Activated naive CD4-positive, alpha-beta T cell treated with anti-CD3 and anti-CD28 coated beads, Interleukin-2, amount 50 U/mL, for 72 hours (primary cell): ENCODE measurements at regions not wholly inside any gene's neighbourhood (a gene's known extent, or its start where the extent isn't known, plus 50 kb on each side); places are given as distances from the start of the nearest gene placed in this dataset.
"Not testable (repeated sequence)": the region's sequence is repeated elsewhere in the genome, so short reads cannot be mapped to it uniquely, and the experiment has no call there.

ENCODE experiments used
- ATAC-seq, 2 donors: fragments of 150-1000 bp; cut with Tn5 transposase; 2 replicates each; pipeline ENCODE4 v1.10.0; 2021; ENCODE audit warnings: mild to moderate bottlenecking in 2 of 2, moderate library complexity in 2 of 2
- DNase-seq, 2 donors: peaks; one replicate each; pipeline ENCODE4 v3.0.0; 2021 to 2022; ENCODE audit warnings: low spot score in 2 of 2
- H3K27ac Mint-ChIP-seq, 2 donors: one replicate each; pipeline ENCODE4 v1.8.0; 2022; ENCODE audit warnings: mild to moderate bottlenecking in 2 of 2, mixed read lengths in 2 of 2
- H3K36me3 Mint-ChIP-seq, 2 donors: one replicate each; pipeline ENCODE4 v1.8.0; 2022; ENCODE audit warnings: mixed read lengths in 2 of 2
- H3K9me3 Mint-ChIP-seq, 2 donors: one replicate each; pipeline ENCODE4 v1.8.0; 2022; ENCODE audit warnings: mixed read lengths in 2 of 2

DNA sequence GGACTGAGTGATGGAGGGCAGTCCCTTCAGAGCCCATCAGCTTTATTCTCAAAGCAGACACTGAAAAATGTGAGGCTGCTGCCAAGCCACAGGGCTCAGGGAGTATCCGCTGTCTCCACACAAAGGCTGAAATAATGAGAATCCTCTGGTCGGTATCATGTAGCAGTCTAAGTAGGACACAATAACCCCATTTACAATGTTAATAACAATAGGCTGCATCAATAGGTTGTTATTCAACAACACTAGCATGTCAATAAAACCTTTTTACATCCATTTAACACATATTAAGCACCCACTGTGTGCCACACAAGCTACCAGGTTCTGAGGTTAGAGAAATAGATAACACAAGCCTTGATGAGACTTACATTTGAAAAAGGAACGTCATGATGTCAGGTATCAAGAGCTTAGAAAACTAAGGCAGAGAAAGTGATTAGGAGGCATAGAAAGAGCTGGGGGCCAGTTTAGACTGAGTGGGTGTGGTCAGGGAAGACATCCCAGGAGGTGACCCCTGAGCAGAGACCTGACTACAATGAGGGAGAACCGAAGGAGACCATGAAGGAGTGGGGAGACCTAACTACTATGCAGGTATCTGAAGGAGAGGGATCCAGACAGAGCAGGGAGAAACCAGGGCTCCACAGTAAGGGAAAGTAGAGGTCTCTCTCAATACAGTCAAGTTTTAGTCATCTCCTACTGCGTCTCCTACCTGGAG, 140.1 kb upstream of the GRIA1 start:
- H3K36me3 Mint-ChIP-seq: no peaks in the 10 kb centered on the region
- no peak for DNase-seq
- H3K9me3 Mint-ChIP-seq: peaks cover 0 to 4% of the 10 kb centered on the region in 2 donors
- ATAC-seq: no peak
- no peak overlapping the region for H3K27ac Mint-ChIP-seq

DNA sequence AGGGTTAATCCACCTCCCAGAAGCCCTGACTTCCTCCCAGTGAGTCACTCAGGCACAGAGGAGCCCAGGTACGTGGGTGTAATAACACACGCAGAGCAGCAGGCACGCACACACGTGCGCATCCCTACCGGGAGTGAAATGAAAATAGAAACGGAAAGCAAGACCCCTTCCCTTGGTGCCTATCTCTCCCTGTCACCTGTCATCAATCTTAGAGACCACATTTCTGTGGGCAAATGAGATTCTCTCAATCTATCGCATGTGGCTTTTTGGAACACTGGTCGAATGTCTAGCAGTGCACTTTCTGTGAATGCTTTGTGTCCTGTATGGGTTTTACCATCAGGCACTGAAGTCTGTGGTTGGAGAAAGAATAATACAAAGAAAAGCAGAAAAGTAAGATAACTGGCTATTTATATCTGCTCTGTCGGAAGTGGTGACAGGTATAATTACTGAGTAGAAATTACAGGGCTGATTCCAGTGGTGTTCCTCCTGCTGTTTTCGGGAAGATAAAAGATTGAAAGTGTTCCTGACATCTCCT, 137.7 kb upstream of the GRIA1 start:
- Mint-ChIP-seq H3K9me3 (peaks cover 10 to 17% of the 10 kb centered on the region in 2 donors), H3K27ac (peak overlapping the region; percentile 65 to 86), H3K36me3 (peaks cover 7 to 13% of the 10 kb centered on the region in 2 donors)
- DNase-seq (peak; percentile 17 to 55), ATAC-seq (peak; percentile 95 to 97)

DNA sequence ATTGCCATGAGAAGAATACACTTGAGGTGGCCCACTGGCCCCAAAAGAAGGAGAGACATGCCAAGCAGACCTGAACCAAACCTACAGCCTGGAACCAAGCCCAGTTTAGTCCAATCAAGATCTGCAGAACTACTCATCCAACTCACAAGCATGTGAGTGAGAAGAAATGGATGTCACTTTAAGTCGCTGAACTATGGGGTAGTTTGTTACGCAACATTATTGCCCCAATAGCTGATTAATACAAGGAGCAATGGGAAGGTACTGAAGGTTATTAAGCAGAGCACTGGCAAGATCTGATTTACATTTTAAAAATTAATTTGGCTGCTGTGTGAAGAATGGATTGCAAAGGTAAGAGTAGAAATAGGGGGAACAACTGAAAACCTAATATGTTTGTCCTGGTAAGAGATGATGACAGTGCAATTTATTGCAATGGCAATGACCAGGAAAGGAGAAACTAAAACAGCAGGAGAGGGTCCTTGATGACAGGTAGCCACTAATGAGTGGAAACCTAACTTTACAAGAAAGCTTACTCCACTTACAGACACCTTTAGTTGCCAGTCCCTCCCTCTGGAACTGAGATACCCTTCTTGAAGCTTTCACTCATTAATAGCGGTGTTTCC, 132.9 kb upstream of the GRIA1 start:
- Mint-ChIP-seq H3K9me3 (peaks cover 13 to 28% of the 10 kb centered on the region in 2 donors), H3K27ac (peak overlapping the region; percentile 18 to 58), H3K36me3 (peaks cover 7 to 13% of the 10 kb centered on the region in 2 donors)
- DNase-seq (no peak), ATAC-seq (no peak)

DNA sequence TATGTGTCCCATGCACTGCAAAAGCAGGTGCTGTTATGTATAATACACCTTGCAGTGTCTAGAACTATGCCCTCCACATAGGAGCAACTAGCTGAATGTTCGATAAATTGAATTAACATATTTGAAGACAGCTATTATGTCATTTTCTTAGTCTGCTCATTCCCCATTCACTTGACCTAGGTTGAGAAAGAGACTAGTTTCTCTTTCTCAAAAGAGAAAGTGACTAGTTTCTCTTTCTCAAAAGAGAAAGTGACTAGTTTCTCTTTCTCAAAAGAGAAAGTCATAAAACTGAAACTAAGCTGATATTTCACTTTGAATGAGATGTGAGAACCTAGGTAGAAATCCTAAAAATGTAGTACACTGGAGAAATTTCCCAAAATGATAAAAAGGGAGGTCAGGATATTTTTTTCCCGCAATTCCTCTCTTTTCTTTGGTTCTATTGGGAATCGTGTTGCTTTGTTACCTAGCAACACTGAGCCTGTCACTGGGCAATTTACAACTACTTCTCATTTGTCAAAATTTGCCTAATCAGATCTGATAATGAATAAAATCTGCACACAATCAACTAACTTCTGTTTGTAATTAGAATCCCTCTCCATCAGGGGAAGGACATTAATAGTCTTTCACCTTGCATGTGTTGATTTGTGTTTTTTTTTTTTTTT, 132.0 kb upstream of the GRIA1 start:
- peaks cover 13 to 28% of the 10 kb centered on the region in 2 donors for H3K9me3 Mint-ChIP-seq
- peak overlapping the region in 1 of 2 donors; percentile 18 for H3K27ac Mint-ChIP-seq
- ATAC-seq: peak; percentile 56 to 78
- no peak for DNase-seq
- peaks cover 7 to 13% of the 10 kb centered on the region in 2 donors for H3K36me3 Mint-ChIP-seq

DNA sequence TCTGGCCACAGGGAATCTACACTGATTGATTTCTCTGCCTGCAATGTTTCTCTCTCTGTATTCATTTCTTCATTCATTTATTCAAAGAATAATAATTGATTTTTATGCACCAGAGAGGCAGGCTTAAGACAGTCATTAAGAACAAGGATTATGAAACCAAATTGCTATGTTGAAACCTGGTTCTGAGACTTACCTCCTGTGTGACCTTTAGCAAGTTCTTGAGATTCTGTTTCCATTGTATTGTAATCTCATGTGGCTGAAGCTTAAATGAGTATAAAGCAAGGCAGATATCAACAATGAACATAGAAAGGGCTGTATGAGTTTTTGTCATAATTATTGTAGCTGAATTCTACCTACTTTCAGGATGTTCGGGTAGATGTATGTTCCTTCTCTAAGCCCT, 129.6 kb upstream of the GRIA1 start:
- ATAC-seq (peak in 1 of 2 donors; percentile 72), DNase-seq (no peak)
- Mint-ChIP-seq H3K9me3 (peaks cover 13 to 23% of the 10 kb centered on the region in 2 donors), H3K36me3 (peaks cover 7 to 13% of the 10 kb centered on the region in 2 donors), H3K27ac (no peak overlapping the region)

DNA sequence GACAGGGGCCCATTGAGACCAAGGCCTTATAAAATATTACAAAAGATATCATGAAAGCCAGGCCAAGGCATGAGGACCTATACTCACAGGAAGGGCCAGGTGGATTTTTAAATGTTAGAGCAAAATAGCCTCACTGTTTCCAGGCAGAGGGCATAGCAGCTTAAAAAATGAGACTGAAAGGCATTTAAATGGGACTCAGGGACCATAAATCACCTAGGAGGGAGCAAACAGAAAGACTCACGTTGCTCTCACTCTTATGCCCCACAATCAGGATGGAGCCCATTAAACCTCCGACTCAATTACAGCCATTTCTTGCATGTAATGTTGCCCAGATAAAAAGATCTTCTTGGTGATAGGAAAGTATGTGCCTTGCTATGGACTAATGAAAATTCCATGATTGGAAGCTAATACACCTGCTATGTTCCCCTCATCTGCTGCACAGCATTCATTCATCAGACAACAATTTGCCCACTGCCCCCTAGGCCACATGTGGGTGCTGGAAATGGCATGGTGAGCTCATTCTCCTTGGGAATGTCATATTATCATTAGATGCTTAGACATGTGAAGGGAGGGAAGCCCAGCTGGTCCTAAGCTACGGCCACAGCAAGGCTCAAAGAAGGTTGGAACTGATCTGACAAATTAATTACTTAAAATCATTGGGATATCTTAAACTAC, 128.6 kb upstream of the GRIA1 start:
- DNase-seq: no peak
- H3K9me3 Mint-ChIP-seq: peaks cover 11 to 20% of the 10 kb centered on the region in 2 donors
- no peak overlapping the region for H3K27ac Mint-ChIP-seq
- peaks cover 3 to 9% of the 10 kb centered on the region in 2 donors for H3K36me3 Mint-ChIP-seq
- no peak for ATAC-seq

DNA sequence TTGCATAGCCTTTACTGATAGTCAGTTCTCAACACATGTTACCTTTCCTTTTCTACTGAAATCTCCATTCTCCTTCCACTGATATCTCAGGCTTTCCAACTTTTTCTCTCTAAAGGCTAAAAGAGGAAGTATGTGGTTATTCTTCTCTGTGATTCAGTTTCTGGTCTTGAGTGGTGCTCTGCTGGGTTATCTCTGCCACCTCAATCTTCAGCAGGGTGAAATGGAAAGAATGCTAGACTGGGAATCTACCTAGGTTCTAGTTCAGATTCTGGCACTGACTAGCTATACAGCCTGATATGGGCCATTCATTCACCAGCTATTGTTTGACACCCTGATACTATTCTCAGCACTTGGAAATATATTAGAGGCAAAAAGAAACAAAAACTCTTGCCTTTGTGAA, 124.9 kb upstream of the GRIA1 start:
- no peak for ATAC-seq
- DNase-seq: no peak
- Mint-ChIP-seq H3K36me3 (no peaks in the 10 kb centered on the region), H3K9me3 (peaks cover 9 to 11% of the 10 kb centered on the region in 2 donors), H3K27ac (no peak overlapping the region)

DNA sequence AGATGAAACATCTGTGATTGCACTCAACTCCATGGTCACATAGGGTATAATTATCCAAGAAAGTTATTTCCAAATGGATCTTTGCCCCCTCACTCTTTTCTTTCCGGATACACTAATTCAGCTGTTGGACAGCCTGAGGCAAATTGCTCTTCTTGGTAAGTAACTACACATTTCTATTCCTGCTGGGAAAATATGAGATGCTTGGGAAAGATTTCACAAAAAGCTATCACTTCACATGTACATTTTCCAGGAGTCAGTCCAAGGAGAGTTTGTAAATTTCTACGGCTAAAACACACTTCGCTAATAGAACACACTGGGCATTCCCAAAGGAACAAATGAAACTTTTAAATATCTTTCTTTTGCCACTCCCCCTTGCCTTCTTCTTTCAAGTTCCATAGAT, 123.0 kb upstream of the GRIA1 start:
- peaks cover 9 to 11% of the 10 kb centered on the region in 2 donors for H3K9me3 Mint-ChIP-seq
- no peak overlapping the region for H3K27ac Mint-ChIP-seq

DNA sequence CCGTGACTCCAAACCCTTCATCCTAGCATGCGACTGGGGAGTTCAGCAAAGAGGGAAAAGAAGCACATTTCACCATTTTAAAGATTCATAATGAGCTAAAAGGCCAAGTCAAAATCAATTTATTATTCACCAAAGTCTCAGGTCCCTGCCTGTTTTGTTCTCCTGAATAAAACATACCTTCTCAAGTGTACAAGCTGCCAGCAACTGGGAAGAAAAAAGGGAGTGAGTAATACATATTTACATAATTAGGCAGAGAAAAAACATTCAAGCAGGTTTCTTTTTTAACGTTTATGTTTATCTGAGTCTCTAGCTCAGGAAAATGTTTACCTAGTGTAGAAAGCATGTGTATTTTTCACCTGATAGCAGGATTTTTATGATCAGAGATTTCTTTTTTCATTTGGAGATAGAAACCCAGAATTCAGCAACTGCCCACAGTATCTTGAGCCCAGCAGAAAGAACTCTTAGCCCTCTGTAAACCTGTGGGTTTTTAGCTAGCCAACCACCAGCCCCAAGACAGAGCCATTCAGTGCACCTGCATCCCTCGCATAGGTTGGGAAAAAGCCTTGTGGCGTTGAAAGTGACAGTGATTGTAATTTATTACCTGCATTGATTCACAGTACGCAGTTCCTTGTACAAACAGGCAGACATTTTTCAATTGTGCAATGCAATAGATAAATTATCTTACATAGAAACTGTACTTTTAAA, 117.9 kb upstream of the GRIA1 start:
- Mint-ChIP-seq H3K9me3 (peaks cover 9 to 11% of the 10 kb centered on the region in 2 donors), H3K27ac (no peak overlapping the region), H3K36me3 (no peaks in the 10 kb centered on the region)
- no peak for DNase-seq
- no peak for ATAC-seq

More for the DNA sequence above, 123.0 kb upstream of the GRIA1 start:
- no peaks in the 10 kb centered on the region for H3K36me3 Mint-ChIP-seq
- no peak for DNase-seq
- ATAC-seq: no peak

DNA sequence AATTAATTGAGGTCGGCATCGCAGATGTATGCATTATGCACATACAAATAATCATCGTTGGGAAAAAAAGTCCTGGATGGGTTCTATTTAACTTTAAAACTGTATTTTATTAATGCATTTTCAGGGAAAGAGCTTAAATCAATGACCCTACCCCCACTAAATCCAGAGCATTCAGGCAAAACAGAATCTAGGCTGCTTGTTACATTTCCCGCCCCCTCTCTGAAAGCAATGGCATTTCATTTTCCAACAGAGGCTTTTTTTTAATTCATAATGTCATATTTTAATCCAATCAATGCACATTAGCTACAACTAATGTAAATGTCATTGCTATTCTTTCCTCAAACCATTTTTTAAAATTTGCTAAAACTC, 117.4 kb upstream of the GRIA1 start:
- Mint-ChIP-seq H3K36me3 (no peaks in the 10 kb centered on the region), H3K27ac (no peak overlapping the region), H3K9me3 (peaks cover 7 to 11% of the 10 kb centered on the region in 2 donors)
- ATAC-seq (no peak), DNase-seq (no peak)

DNA sequence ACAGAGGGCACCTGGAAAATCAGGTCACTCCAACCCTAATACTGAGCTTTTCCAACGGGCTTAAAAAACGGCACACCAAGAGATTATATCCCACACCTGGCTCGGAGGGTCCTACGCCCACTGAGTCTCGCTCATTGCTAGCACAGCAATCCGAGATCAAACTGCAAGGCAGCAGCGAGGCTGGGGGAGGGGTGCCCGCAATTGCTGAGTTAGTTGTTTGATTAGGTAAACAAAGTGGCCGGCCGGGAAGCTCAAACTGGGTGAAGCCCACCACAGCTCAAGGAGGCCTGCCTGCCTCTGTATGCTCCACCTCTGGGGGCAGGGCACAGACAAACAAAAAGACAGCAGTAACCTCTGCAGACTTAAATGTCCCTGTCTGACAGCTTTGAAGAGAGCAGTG, 108.8 kb upstream of the GRIA1 start:
- not testable (repeated sequence) for ATAC-seq, H3K27ac Mint-ChIP-seq, DNase-seq
- Mint-ChIP-seq H3K9me3 (peaks cover 16 to 17% of the 10 kb centered on the region in 2 donors), H3K36me3 (peaks cover 0 to 19% of the 10 kb centered on the region in 2 donors)

DNA sequence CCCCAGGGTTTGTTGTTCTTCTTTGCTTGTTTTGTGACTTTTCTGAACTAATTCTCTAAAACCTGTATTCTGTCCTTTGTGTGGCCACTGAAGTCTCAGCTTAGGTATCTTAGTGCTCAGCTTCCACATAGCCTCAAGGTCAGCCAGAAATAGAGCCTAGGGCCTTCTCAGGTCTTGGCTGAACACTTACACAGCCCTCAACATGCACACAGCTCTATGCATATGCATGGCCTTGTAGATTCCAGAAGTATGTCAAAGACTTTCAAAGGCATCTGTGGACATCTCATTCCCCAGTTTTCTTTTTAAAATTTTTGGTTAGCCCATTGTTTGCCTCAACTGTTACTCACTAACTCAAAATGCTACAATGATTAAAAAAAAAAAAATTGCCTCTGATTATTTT, 99.9 kb upstream of the GRIA1 start:
- DNase-seq (no peak), ATAC-seq (no peak)
- no peak overlapping the region for H3K27ac Mint-ChIP-seq
- peaks cover 2 to 4% of the 10 kb centered on the region in 2 donors for H3K9me3 Mint-ChIP-seq
- H3K36me3 Mint-ChIP-seq: no peaks in the 10 kb centered on the region

DNA sequence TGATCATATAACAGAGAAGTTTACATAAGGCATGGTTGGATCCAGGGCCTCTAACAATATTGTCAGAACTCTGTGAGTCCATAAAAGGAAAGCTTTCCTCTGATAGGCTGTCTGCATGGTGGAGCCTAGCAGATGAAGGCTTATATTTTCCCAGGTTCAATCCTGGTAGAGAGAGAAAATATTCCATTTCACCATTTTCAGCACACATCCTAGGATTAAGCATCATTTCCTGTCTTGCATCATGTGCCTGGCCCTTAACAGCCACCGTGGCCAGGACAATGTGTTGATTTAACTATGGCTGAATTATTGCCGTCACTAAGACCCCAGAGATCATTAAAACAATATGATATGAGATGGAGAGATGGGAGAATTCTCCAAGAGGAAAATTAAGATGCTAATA, 90.9 kb upstream of the GRIA1 start:
- Mint-ChIP-seq H3K9me3 (peaks cover 0 to 3% of the 10 kb centered on the region in 2 donors), H3K36me3 (peaks cover 0 to 5% of the 10 kb centered on the region in 2 donors), H3K27ac (no peak overlapping the region)
- ATAC-seq (no peak), DNase-seq (no peak)

DNA sequence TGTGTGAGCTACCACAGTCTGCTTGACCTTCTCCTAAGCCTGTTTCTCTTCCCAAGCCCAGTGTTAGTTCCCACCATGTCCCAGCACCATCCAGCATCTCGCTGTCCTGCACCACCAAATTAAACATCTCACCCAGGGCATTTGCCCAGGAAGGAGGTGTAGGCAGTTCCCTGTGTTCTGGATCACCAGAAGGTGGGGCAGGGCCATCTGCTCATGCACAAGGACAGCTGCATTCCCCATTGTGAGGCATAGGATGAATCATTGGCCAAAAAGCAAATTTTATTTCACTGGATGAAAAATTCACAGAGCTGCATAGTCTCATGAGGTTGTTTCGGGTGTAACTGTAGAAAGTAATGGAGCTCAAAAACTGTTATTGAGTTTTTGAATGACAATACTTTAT, 89.5 kb upstream of the GRIA1 start:
- H3K36me3 Mint-ChIP-seq: peaks cover 0 to 2% of the 10 kb centered on the region in 2 donors
- ATAC-seq (no peak), DNase-seq (no peak)
- peaks cover 0 to 3% of the 10 kb centered on the region in 2 donors for H3K9me3 Mint-ChIP-seq
- no peak overlapping the region for H3K27ac Mint-ChIP-seq

DNA sequence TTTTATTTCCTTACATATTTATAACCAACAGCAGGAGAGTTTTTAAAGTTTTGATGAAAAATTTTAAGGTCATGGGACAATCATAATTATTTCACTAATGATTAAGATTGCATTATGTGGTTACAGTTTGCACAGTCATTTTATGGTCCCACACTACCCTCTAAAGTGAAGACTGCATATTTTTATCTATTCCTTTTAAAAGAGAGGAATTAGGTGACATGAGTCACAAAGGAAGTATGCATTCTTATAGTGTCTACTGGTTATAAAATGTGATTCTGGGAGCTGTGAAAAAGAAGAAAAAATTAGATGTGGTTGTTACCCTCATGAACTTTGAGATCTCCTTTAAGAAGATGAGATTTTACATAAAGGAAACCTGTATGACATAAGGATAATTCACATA, 87.9 kb upstream of the GRIA1 start:
- H3K9me3 Mint-ChIP-seq: peaks cover 0 to 3% of the 10 kb centered on the region in 2 donors
- no peak overlapping the region for H3K27ac Mint-ChIP-seq
- ATAC-seq: no peak
- DNase-seq: no peak
- no peaks in the 10 kb centered on the region for H3K36me3 Mint-ChIP-seq

DNA sequence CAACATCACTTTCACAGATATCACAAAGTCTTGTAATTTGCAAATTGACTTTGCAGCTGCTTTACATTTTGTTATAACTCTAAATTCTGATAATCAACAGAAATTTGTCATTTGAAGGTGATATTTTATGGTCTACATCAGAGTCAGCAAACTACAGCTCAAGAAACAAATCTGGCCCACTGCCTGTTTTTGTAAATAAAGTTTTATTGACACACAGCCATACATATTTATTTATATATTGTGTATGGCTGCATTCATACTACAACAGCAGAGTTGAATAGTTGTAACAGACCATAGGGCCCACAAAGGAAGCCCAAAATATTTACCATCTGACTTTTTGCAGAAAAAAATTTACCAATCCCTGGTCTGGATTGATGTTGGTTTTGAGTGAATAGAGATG, 87.0 kb upstream of the GRIA1 start:
- Mint-ChIP-seq H3K9me3 (peaks cover 0 to 3% of the 10 kb centered on the region in 2 donors), H3K36me3 (no peaks in the 10 kb centered on the region), H3K27ac (no peak overlapping the region)
- ATAC-seq: no peak
- DNase-seq: no peak
